ENCODE measurements at regions not wholly inside any gene's neighbourhood (a gene's known extent, or its start where the extent isn't known, plus 50 kb on each side); places are given as distances from the start of the nearest gene placed in this dataset.
"Not testable (repeated sequence)": the region's sequence is repeated elsewhere in the genome, so short reads cannot be mapped to it uniquely, and the experiment has no call there.

DNA sequence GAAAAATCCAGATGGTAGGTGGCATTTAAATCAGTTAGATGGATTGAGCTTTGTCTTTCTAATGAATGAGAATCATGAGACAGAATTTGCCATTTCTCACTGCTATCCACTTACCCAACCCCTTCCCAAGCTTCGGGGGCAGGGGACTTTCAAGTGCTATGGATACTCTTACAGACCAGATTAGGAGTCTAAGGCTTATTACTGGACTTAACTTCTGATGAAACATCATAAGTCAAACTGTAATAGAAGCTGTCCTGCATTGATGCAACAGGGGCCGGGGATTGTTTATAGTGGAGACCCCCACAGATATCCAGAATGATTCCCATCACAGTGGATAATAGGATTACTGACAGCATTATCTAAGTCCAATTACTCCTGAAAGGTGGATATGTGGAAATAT lies 267.0 kb downstream of the NUF2 start:
- Histone ChIP-seq H3K9me2 (no peaks in the 10 kb centered on the region), H3K4me1 (ENCODE audit: control insufficient read depth in 1 of 2, insufficient read depth in 2 of 2, low read depth in 1 of 2, low read length in 1 of 2) (peaks cover 0 to 14% of the 10 kb centered on the region in 2 experiments; a peak in 1 of 4 replicates), H3K36me3 (replicated peaks in 1 of 2; ENCODE audit: control insufficient read depth in 1 of 2, insufficient read depth in 2 of 2, low read length in 1 of 2) (no peaks in the 10 kb centered on the region), H4K20me1 (ENCODE audit: insufficient read depth) (no peaks in the 10 kb centered on the region), H3K79me2 (ENCODE audit: insufficient read depth) (no peaks in the 10 kb centered on the region), H2AFZ (ENCODE audit: low read depth) (no peak overlapping the region), H3K4me2 (no peak overlapping the region), H3K27me3 (ENCODE audit: insufficient read depth) (no peaks in the 10 kb centered on the region), H3K27ac (ENCODE audit: low read depth in 2 of 2, low read length in 1 of 2) (no peak overlapping the region), H3K9me3 (no peaks in the 10 kb centered on the region), H3K9ac (no peak overlapping the region), H3K4me3 (ENCODE audit: low read depth in 2 of 2, low read length in 1 of 2) (no peak overlapping the region), H3F3A (replicated peaks; ENCODE audit: insufficient read depth) (no peaks in the 10 kb centered on the region)
- WGBS (ENCODE audit: low lambda C conversion rate) = 20% methylated on average over 2 of the region's 2 CpGs
- no peak for TF ChIP-seq NRF1 (IDR thresholded peaks at IDR 0.05; ENCODE audit: low read depth, low read length)
- TF ChIP-seq TEAD4 (IDR thresholded peaks at IDR 0.05; ENCODE audit: borderline replicate concordance, insufficient read depth) = no peak
- TF ChIP-seq TCF12 (IDR thresholded peaks at IDR 0.05) = no peak
- TF ChIP-seq RAD21 (IDR thresholded peaks at IDR 0.05; ENCODE audit: low read length) = no peak
- no peak for TF ChIP-seq ELF1 (IDR thresholded peaks at IDR 0.05)
- TF ChIP-seq FOXJ3 (CRISPR knock-in tag; IDR thresholded peaks at IDR 0.05) = no peak
- ChIA-PET CTCF (no interaction called here), POLR2A (no interaction called here)
- DNase-seq = no peak

DNA sequence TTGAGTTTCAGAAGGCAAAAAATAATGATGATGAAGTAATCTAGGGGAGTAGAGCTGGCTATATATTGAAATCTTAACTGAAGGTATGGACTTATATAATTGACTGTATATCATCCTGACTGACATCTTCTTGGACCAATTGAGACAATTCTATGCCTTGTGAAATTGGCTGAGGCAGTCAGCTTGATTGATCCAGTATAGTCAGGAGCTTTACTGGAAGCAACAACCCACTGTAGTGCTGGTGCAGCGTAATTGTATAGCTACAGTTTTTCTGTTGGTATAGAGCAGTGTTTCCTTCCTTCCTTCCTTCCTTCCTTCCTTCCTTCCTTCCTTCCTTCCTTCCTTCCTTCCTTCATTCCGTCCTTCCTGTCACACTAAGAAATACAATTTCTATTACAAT lies 268.0 kb downstream of the NUF2 start:
- ChIA-PET CTCF (no interaction called here), POLR2A (no interaction called here)
- no peaks in the 10 kb centered on the region for H3K9me3 ChIP-seq
- no peak for TF ChIP-seq FOXJ3 (CRISPR knock-in tag; IDR thresholded peaks at IDR 0.05)
- TF ChIP-seq, protein P1, sequence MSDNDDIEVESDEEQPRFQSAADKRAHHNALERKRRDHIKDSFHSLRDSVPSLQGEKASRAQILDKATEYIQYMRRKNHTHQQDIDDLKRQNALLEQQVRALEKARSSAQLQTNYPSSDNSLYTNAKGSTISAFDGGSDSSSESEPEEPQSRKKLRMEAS (IDR thresholded peaks at IDR 0.05; ENCODE audit: low read depth) = no peak
- TF ChIP-seq, protein P2, sequence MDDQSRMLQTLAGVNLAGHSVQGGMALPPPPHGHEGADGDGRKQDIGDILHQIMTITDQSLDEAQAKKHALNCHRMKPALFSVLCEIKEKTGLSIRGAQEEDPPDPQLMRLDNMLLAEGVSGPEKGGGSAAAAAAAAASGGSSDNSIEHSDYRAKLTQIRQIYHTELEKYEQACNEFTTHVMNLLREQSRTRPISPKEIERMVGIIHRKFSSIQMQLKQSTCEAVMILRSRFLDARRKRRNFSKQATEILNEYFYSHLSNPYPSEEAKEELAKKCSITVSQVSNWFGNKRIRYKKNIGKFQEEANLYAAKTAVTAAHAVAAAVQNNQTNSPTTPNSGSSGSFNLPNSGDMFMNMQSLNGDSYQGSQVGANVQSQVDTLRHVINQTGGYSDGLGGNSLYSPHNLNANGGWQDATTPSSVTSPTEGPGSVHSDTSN (IDR thresholded peaks at IDR 0.05) = no peak
- no peak for TF ChIP-seq NRF1 (IDR thresholded peaks at IDR 0.05; ENCODE audit: low read depth, low read length)
- TF ChIP-seq, protein P3, sequence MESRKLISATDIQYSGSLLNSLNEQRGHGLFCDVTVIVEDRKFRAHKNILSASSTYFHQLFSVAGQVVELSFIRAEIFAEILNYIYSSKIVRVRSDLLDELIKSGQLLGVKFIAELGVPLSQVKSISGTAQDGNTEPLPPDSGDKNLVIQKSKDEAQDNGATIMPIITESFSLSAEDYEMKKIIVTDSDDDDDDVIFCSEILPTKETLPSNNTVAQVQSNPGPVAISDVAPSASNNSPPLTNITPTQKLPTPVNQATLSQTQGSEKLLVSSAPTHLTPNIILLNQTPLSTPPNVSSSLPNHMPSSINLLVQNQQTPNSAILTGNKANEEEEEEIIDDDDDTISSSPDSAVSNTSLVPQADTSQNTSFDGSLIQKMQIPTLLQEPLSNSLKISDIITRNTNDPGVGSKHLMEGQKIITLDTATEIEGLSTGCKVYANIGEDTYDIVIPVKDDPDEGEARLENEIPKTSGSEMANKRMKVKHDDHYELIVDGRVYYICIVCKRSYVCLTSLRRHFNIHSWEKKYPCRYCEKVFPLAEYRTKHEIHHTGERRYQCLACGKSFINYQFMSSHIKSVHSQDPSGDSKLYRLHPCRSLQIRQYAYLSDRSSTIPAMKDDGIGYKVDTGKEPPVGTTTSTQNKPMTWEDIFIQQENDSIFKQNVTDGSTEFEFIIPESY (IDR thresholded peaks at IDR 0.05; ENCODE audit: borderline replicate concordance, low read depth) = no peak
- TF ChIP-seq TEAD4 (IDR thresholded peaks at IDR 0.05; ENCODE audit: borderline replicate concordance, insufficient read depth) = no peak
- no peak for TF ChIP-seq JUND (IDR thresholded peaks at IDR 0.05)
- TF ChIP-seq, protein P4, sequence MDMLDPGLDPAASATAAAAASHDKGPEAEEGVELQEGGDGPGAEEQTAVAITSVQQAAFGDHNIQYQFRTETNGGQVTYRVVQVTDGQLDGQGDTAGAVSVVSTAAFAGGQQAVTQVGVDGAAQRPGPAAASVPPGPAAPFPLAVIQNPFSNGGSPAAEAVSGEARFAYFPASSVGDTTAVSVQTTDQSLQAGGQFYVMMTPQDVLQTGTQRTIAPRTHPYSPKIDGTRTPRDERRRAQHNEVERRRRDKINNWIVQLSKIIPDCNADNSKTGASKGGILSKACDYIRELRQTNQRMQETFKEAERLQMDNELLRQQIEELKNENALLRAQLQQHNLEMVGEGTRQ (IDR thresholded peaks at IDR 0.05; ENCODE audit: borderline replicate concordance, low read depth, low read length) = no peak
- no peak for TF ChIP-seq YY1 (IDR thresholded peaks at IDR 0.05; ENCODE audit: low read depth)
- no peak for TF ChIP-seq RXRA (IDR thresholded peaks at IDR 0.05; ENCODE audit: borderline replicate concordance, low read depth)
- no peak for TF ChIP-seq TCF12 (IDR thresholded peaks at IDR 0.05)
- no peak for TF ChIP-seq GATA2 (CRISPR knock-in tag; IDR thresholded peaks at IDR 0.05)
- no peak for TF ChIP-seq POLR2AphosphoS5 (IDR thresholded peaks at IDR 0.05; ENCODE audit: low read depth, low read length)
- no peak for TF ChIP-seq MEF2A (IDR thresholded peaks at IDR 0.05; ENCODE audit: borderline replicate concordance, low read depth)
- H3K27ac ChIP-seq (ENCODE audit: low read depth in 2 of 2, low read length in 1 of 2) = no peak overlapping the region
- no peaks in the 10 kb centered on the region for H3F3A ChIP-seq (replicated peaks; ENCODE audit: insufficient read depth)
- no peak overlapping the region for H3K4me2 ChIP-seq
- H3K79me2 ChIP-seq (ENCODE audit: insufficient read depth) = no peaks in the 10 kb centered on the region
- no peak for DNase-seq
- H3K27me3 ChIP-seq (ENCODE audit: insufficient read depth) = no peaks in the 10 kb centered on the region
- H3K4me3 ChIP-seq (ENCODE audit: low read depth in 2 of 2, low read length in 1 of 2) = no peak overlapping the region
- no peaks in the 10 kb centered on the region for H3K9me2 ChIP-seq
- H3K36me3 ChIP-seq (replicated peaks in 1 of 2; ENCODE audit: control insufficient read depth in 1 of 2, insufficient read depth in 2 of 2, low read length in 1 of 2) = no peaks in the 10 kb centered on the region
- peaks cover 0 to 8% of the 10 kb centered on the region in 2 experiments; a peak in 1 of 4 replicates for H3K4me1 ChIP-seq (ENCODE audit: control insufficient read depth in 1 of 2, insufficient read depth in 2 of 2, low read depth in 1 of 2, low read length in 1 of 2)
- no peak overlapping the region for H3K9ac ChIP-seq
- no peak overlapping the region for H2AFZ ChIP-seq (ENCODE audit: low read depth)
- no peaks in the 10 kb centered on the region for H4K20me1 ChIP-seq (ENCODE audit: insufficient read depth)
- WGBS (ENCODE audit: low lambda C conversion rate) = 22% methylated on average over 2 of the region's 2 CpGs

DNA sequence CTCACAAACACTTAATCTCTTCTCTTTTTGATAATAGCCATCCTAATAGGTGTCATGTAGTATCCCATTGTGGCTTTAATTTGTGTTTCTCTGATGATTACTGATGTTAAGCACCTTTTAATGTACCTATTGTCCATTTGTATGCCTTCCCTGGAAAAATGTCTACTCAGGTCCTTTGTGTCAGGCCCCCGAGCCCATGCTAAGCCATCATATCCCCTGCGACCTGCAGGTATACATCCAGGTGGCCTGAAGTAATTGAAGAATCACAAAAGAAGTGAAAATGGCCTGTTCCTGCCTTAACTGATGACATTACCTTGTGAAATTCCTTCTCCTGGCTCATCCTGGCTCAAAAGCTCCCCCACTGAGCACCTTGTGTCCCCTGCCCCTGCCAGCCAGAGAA lies 269.4 kb downstream of the NUF2 start:
- H3K79me2 ChIP-seq (ENCODE audit: insufficient read depth); DNase-seq; H3K4me3 ChIP-seq (ENCODE audit: low read depth in 2 of 2, low read length in 1 of 2); H3K36me3 ChIP-seq (replicated peaks in 1 of 2; ENCODE audit: control insufficient read depth in 1 of 2, insufficient read depth in 2 of 2, low read length in 1 of 2); H3K27ac ChIP-seq (ENCODE audit: low read depth in 2 of 2, low read length in 1 of 2); H4K20me1 ChIP-seq (ENCODE audit: insufficient read depth); POLR2A ChIA-PET; H3K9me2 ChIP-seq; CTCF ChIA-PET; H3K4me1 ChIP-seq (ENCODE audit: control insufficient read depth in 1 of 2, insufficient read depth in 2 of 2, low read depth in 1 of 2, low read length in 1 of 2); H3K27me3 ChIP-seq (ENCODE audit: insufficient read depth); H3F3A ChIP-seq (replicated peaks; ENCODE audit: insufficient read depth); H2AFZ ChIP-seq (ENCODE audit: low read depth); H3K9me3 ChIP-seq; H3K9ac ChIP-seq; H3K4me2 ChIP-seq: not testable (repeated sequence)
- WGBS (ENCODE audit: low lambda C conversion rate) = 15% methylated on average over 2 of the region's 2 CpGs

DNA sequence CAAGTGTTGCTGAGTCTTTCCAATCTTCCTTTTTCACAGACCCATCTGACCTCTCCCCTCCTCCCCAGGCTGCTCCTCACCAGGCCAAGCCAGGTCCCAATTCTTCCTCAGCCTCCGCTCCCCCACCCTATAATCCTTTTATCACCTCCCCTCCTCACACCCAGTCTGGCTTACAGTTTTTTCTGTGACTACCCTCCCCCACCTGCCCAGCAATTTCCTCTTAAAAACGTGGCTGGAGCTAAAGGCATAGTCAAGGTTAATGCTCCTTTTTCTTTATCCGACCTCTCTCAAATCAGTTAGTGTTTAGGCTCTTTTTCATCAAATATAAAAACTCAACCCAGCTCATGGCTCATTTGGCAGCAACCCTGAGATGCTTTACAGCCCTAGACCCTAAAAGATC lies 270.9 kb downstream of the NUF2 start:
- H3K9me2 ChIP-seq; H3K9me3 ChIP-seq; POLR2A ChIA-PET; H3K79me2 ChIP-seq (ENCODE audit: insufficient read depth); H4K20me1 ChIP-seq (ENCODE audit: insufficient read depth); H3K4me1 ChIP-seq (ENCODE audit: control insufficient read depth in 1 of 2, insufficient read depth in 2 of 2, low read depth in 1 of 2, low read length in 1 of 2); CTCF ChIA-PET; H3K27ac ChIP-seq (ENCODE audit: low read depth in 2 of 2, low read length in 1 of 2); H3F3A ChIP-seq (replicated peaks; ENCODE audit: insufficient read depth); DNase-seq; H3K27me3 ChIP-seq (ENCODE audit: insufficient read depth); H3K9ac ChIP-seq; H3K36me3 ChIP-seq (replicated peaks in 1 of 2; ENCODE audit: control insufficient read depth in 1 of 2, insufficient read depth in 2 of 2, low read length in 1 of 2); H3K4me3 ChIP-seq (ENCODE audit: low read depth in 2 of 2, low read length in 1 of 2); H3K4me2 ChIP-seq; H2AFZ ChIP-seq (ENCODE audit: low read depth): not testable (repeated sequence)
- 18% methylated on average over 3 of the region's 3 CpGs for WGBS (ENCODE audit: low lambda C conversion rate)

Measured in SK-N-SH (cell line).